Stimulated activated CD4-positive, alpha-beta T cell treated with anti-CD3 and anti-CD28 coated beads, Interleukin-12 subunit alpha, Interleukin-12 subunit beta, amount 100 ng/mL, for 48 hours (primary cell): ENCODE measurements at regions not wholly inside any gene's neighbourhood (a gene's known extent, or its start where the extent isn't known, plus 50 kb on each side); places are given as distances from the start of the nearest gene placed in this dataset.

Source experiments
- DNase-seq, 3 donors: peaks; one replicate each; pipeline ENCODE4 v3.0.0-alpha.2; 2020; ENCODE audit warnings: low read depth in 2 of 3, low spot score in 1 of 3

DNA sequence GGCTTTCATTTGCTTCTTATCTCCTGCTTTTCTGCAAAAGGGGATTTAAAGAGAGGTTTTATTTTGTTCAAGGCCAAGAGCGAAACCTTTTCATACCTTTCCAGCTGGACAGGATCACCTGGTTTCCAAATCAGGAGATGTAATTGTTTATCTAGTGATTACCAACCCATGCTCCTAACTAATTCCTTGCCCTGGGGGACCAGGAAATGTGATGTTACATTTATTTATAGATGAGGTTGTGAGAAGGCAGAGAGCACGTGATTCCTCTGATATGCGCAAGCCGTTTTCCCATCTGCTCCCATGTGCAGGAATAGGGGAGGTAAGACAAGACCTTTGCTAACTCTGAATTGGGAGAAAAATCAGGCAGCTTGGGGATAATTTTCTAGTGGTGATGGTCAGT, 507.2 kb upstream of the LARGE1 start:
- DNase-seq = no peak

GRCh38 chr22:34427841-34428240, 507.6 kb upstream of the LARGE1 start:
- no peak for DNase-seq

DNA sequence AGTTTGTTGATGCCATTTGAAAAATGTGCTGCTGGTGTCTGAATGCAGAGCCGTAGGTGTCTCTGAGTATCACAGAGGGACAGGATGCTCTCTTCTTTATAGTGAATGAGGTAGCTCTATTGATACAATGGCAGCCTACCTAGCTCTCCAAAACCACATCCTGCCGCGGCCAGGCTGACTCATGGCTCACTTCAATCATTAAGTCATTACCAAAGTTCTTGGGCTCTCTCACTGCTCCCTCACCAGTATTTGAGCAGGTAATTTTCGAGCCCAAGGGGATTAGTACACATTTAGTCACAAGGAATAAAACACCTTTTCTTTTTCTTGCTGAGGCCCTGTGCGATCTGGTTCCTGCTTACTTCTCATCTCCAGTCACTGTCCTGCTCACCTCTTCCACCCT, 509.0 kb upstream of the LARGE1 start:
- DNase-seq = no peak

GRCh38 chr22:34430386-34430785, 510.1 kb upstream of the LARGE1 start:
- no peak for DNase-seq

GRCh38 chr22:34434371-34434770, 514.1 kb upstream of the LARGE1 start:
- DNase-seq = no peak

- no peak for DNase-seq
These were observed 516.9 kb upstream of the LARGE1 start for GRCh38 chr22:34437140-34437539.

DNA sequence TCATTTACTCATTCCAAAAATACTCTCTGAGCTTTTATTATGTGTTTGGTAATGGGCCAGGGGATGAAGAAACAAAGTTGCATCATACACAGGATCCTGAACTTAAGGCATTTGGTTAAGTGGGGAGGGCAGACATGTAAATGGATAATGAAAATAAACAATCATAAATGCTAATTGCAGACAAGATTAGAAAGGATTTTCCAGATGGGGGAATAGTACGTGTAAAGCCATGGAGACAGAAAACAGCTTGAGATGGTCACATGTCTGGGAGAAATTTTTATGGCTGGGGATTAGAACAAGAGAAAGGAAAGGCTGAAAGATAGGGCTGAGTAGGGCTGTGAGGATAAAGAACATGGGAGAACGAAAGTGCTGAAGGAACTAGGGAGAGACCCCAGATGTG, 534.3 kb upstream of the LARGE1 start:
- DNase-seq = no peak

DNA sequence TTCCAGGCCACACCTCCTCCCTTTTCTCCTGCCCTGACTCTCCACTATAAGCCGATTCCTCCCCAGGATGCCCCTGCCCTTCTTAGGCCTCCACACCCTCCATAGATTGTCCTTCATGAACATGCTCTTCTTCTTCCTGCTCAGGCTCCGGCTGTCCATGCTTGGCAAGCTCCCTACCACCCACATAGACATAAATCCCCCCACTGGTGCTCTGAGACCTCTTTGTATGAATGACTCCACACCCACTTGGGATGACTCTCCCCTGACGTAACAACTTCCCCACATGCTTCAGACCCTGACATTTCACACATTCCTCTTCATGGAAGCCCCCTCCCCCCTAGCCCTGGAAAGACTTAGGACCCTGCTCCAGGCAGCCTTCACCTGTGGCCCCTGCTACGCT, 542.5 kb upstream of the LARGE1 start:
- no peak for DNase-seq

- no peak for DNase-seq
These were observed 555.6 kb upstream of the LARGE1 start for GRCh38 chr22:34475886-34476285.

DNA sequence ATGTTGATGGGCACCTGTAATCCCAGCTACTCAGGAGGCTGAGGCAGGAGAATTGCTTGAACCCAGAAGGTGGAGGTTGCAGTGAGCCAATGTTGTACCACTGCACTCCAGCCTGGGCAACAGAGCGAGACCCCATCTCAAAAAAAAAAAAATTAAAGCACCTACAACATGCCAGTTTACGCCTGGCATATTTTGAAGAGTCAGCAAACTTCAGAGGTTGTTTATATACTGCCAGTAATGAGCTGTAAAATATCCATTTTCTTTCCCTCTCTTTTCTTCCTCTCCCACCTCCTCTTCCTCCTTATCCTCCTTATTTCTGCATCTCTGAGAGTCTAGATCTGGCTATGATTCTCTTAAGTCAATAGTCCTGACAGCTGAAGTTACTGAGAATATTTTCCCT, 556.5 kb upstream of the LARGE1 start:
- no peak for DNase-seq

- no peak for DNase-seq
These were observed 560.8 kb upstream of the LARGE1 start for GRCh38 chr22:34481090-34481489.

GRCh38 chr22:34486381-34486780, 566.1 kb upstream of the LARGE1 start:
- DNase-seq = no peak

DNA sequence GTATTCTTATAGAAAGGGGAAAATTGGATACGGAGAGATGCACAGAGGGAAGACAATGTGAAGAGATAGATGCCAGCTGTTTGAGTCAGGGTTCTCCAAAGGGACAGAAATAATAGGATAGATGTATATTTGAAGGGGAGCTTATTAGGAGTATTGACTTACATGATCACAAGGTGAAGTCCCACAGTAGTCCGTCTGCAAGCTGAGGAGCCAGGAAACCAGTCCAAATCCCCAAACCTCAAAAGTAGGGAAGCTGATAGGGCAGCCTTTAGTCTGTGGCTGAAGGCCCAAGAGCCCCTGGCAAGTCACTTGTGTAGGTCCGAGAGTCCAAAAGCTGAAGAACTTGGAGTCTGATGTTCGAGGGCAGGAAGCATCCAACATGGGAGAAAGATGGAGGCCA, 569.6 kb upstream of the LARGE1 start:
- DNase-seq = no peak

GRCh38 chr22:34490886-34491285, 570.6 kb upstream of the LARGE1 start:
- DNase-seq = no peak

GRCh38 chr22:34493486-34493885, 572.5 kb upstream of the ISX start:
- no peak for DNase-seq

GRCh38 chr22:34501366-34501965, 564.5 kb upstream of the ISX start:
- no peak for DNase-seq

GRCh38 chr22:34502821-34503220, 563.1 kb upstream of the ISX start:
- DNase-seq = no peak

DNA sequence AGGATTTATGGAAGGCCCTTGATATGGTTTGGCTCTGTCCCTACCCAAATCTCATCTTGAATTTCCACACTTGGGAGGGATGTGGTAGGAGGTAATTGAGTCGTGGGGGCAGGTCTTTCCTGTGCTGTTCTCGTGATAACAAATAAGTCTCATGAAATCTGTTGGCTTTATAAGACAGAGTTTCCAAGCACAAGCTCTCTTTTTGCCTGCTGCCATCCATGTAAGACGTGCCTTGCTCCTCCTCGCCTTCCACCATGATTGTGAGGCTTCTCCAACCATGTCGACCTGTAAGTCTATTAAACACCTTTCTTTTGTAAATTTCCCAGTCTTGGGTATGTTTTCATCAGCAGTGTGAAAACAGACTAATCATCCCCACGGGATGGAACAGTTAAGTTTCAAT, 557.2 kb upstream of the ISX start:
- no peak for DNase-seq

DNA sequence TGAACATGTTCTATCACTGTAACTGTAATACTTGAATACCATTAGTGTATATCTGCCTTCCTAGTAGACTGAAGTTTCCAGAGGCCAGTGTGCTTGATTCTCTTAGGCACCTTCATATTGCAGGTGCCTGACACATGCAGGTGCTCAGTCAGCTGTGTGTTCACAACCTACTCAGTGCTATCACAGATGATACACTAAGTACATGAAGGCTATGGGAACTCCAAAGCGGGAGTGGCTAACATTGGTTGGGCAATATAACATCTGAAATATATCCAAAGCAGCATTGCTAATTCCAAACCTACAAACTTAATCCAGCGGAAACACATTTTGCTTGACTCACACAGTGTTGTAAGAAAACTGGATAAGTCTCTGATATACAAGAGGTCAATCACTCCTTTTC, 539.3 kb upstream of the ISX start:
- no peak for DNase-seq

DNA sequence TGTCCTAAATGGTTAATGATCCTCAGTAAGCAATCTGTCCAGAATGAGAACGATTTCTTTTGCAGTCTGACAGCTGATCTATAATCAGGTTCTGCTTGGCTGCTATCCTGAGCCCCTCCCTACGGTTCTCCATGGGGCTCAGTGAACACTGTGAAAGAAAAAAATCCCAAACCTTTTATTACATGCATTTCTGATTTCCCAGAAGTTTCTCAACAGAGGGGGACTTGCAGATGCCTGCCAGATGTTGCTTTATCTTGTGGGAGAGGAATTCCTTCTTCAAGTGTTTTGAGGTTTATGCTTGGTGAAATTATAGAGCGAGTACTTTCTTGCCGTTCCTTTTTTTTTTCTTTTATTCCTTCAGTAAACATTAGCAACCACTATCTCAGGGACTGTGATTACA, 531.9 kb upstream of the ISX start:
- DNase-seq = no peak

DNA sequence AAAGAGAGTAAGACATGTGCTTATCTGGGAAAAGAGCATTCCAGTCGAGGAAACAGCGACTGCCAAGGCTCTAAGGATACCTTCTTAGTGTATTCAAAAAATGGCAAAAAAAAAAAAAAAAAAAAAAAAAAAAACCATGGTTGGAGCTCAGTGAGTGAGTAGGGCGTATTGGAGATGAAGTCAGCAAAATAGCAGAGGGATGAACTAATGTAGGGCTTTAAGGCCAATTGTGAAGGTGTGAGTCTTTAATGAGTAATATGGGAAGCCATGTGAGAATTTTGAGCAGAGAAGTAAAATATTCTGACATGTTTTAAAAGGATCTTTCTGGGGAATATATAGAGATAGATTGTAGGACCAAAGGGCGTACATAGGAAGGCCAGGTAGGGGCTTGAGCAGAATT, 498.6 kb upstream of the ISX start:
- no peak for DNase-seq

- no peak for DNase-seq
These were observed 495.6 kb upstream of the ISX start for GRCh38 chr22:34570408-34570807.

DNA sequence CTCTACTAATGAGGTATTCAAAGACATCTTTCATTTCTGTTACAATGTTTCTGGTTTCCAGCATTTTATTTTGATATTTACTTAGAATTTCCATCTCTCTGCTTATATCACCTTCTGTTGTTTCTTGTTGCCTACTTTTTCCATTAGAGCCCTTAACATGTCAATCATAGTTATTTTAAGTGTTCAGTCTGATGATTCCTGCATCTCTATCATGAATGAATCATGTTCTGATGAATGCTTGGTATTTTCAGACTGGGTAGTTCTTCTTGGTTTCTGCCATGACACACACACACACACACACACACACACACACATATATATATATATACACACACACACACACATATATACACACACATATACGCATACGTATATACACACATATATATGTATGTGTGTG, 486.4 kb upstream of the ISX start:
- no peak for DNase-seq
